Gastrocnemius medialis (tissue), 4 donors: ENCODE measurements at regions not wholly inside any gene's neighbourhood (a gene's known extent, or its start where the extent isn't known, plus 50 kb on each side); places are given as distances from the start of the nearest gene placed in this dataset.

ENCODE experiments used
- CTCF ChIP-seq, 5 experiments: fragments of 450-650 bp in 3 of 5; fragments of 200-600 bp in 2 of 5; sonication (generic) in 2 of 5; IDR thresholded peaks in 4 of 5; conservative IDR thresholded peaks in 1 of 5; 1 replicate in 4 of 5; 2 replicates in 1 of 5; pipeline ENCODE4 v1.5.1; 2016 to 2019; ENCODE audit warnings: antibody characterized with exemption in 5 of 5, mild to moderate bottlenecking in 3 of 5, moderate library complexity in 3 of 5
- POLR2A ChIP-seq, 2 donors: fragments of 450-650 bp; IDR thresholded peaks; one replicate each; pipeline ENCODE4 v1.6.1; 2017; ENCODE audit warnings: antibody characterized with exemption in 2 of 2, mild to moderate bottlenecking in 2 of 2, moderate library complexity in 2 of 2

GRCh38 chr10:10120671-10121070 lies 897.0 kb upstream of the CELF2 start:
- TF ChIP-seq CTCF (IDR thresholded peaks at IDR 0.05 in 4 of 5, conservative IDR thresholded peaks at IDR 0.05 in 1 of 5) (no peak), POLR2A (IDR thresholded peaks at IDR 0.05) (no peak)
